GM12891 (cell line): ENCODE measurements at regions not wholly inside any gene's neighbourhood (a gene's known extent, or its start where the extent isn't known, plus 50 kb on each side); places are given as distances from the start of the nearest gene placed in this dataset.

Source experiments
- POLR2A ChIP-seq: IDR thresholded peaks from 2 replicates; pipeline ENCODE4 v1.6.1; 2011; ENCODE audit warnings: low read depth, low read length, control low read depth
- POLR2AphosphoS5 ChIP-seq: IDR thresholded peaks from 2 replicates; pipeline ENCODE4 v1.6.1; 2011; ENCODE audit warnings: low read depth, low read length, control low read depth

DNA sequence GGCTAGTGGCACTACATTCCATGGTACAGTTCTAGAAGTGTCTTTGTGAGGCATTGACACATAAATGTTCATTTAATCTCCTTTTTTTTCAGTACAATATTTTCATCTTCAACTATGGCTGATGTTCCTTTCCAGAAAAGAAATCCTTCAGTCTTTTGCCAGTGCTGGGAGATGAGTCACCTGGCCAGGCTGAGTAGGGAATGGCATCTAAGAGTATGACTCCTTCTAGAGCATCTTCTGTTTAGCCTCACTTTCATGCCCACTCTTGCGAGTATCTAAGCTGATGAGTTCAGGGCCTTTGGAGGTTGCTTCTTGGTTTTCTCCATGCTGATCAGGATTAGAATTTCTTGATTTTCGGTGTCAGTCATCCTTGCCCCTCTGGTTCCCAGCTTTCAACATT lies 124.4 kb downstream of the SLC28A3 start:
- TF ChIP-seq POLR2A (no peak), POLR2AphosphoS5 (no peak)
